Fibroblast of mammary gland (primary cell): ENCODE measurements at regions not wholly inside any gene's neighbourhood (a gene's known extent, or its start where the extent isn't known, plus 50 kb on each side); places are given as distances from the start of the nearest gene placed in this dataset.

Experiments used
- DNase-seq: peaks from one replicate; pipeline ENCODE4 v3.0.0-alpha.2; 2010; ENCODE audit warnings: low read depth
- H3K4me3 ChIP-seq: 2 replicates; pipeline ENCODE4 v1.5.1; 2011; ENCODE audit warnings: low read depth, mild to moderate bottlenecking, low read length, moderate library complexity; ENCODE audit not compliant: control insufficient read depth
- TF ChIP-seq, protein P1 (sequence below): conservative IDR thresholded peaks from 2 replicates; pipeline ENCODE4 v1.5.1; 2011; ENCODE audit warnings: low read depth, low read length, inconsistent platforms; ENCODE audit not compliant: control insufficient read depth, insufficient read depth

DNA sequence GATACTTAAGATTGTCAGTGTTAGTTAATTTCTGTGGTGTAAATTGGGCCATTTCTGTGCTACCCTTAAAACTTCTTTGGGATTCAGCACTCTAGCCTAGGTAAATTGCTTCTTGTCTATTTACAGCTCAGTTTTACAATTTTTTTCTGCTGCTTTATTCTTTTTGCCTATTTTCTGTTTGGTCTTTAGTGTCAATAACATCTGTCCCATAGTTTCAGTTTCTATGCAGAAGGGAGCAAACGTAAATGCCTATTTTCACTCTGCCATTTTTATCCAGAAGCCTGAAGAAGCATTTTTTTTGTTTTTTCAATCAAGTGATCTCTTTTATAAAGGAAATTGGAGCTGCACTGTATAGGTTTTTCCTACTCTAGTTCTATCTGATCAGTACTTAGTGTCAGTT lies 564.9 kb upstream of the MEX3C start:
- H3K4me3 ChIP-seq: no peak overlapping the region
- TF ChIP-seq, protein P1, sequence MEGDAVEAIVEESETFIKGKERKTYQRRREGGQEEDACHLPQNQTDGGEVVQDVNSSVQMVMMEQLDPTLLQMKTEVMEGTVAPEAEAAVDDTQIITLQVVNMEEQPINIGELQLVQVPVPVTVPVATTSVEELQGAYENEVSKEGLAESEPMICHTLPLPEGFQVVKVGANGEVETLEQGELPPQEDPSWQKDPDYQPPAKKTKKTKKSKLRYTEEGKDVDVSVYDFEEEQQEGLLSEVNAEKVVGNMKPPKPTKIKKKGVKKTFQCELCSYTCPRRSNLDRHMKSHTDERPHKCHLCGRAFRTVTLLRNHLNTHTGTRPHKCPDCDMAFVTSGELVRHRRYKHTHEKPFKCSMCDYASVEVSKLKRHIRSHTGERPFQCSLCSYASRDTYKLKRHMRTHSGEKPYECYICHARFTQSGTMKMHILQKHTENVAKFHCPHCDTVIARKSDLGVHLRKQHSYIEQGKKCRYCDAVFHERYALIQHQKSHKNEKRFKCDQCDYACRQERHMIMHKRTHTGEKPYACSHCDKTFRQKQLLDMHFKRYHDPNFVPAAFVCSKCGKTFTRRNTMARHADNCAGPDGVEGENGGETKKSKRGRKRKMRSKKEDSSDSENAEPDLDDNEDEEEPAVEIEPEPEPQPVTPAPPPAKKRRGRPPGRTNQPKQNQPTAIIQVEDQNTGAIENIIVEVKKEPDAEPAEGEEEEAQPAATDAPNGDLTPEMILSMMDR: no peak

DNA sequence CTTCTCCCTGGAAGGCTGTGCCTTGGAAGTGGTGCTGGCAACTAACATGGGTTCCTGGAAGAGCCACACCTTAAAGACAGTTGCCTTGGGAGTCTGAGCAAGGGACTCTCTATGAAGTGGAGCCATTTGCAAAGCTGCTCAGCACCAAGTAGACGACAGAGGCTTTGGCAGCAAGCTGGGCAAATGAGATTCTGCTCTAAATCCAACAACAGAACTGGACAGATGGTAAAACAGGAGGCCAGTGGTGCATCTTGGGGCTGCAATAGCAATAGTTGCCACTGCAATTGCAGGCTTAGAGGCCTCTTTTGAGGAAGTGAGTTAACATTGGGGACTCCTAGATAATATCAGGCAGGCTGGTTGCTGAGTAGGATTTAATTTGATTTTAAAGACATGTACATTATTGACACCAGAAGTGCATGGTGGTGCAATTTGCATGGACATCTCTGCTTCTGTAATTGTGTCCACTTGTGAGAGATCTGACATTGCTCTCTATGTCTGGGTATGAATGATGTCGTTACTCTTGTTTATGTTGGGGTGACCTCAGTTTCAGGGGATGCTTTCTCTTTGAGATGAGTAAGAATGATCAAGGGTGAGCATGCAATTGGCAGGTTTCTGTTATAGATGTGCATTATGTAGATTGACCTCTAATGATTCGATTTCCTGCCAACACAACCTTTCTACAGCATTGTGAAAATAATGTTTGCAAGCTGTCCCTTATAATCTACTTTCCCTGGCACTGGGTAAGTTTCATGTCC lies 568.3 kb upstream of the MEX3C start:
- H3K4me3 ChIP-seq: no peak overlapping the region
- TF ChIP-seq, protein P1: no peak
- no peak for DNase-seq

More for the DNA sequence above, 564.9 kb upstream of the MEX3C start:
- no peak for DNase-seq

DNA sequence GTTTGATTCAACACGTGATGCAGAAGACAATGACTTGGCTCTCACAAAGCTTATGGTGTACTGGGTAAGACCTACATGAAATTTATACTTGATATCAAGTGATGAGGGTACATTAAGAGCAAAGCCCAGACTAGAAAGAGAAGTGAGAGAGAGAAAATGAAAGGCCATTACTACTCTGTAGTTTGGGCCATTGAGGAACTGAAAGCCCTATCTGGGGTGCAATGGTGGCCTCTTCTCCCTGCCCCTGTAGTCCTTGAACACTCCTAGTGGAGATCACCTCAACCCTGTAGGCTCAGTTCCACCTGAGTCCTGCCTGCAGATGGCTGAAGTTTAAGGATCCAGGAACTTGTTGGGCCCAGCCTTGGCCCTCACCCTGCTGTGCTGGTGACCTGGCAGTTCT lies 569.8 kb upstream of the MEX3C start:
- no peak overlapping the region for H3K4me3 ChIP-seq
- TF ChIP-seq, protein P1: no peak
- DNase-seq: no peak

DNA sequence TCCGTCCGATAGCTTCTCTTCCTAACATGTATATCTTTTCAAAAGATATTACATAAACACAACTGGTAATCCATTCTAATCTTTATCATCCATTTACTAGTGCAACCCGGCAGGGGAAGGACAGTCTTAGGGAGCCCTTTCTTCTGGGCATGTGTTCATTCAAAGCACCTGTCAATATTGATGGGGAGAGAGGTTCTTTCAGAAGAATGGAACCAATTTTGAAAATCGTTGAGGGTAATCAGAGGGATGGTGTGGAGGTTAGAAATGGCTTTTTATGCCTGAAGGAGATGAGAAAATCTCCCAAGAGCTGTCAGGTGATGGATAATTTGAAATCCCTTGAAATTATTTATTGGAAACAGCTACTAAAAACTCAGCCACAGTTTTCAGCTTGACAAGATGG lies 561.9 kb upstream of the DCC start:
- DNase-seq: no peak
- H3K4me3 ChIP-seq: no peak overlapping the region
- TF ChIP-seq, protein P1: no peak

DNA sequence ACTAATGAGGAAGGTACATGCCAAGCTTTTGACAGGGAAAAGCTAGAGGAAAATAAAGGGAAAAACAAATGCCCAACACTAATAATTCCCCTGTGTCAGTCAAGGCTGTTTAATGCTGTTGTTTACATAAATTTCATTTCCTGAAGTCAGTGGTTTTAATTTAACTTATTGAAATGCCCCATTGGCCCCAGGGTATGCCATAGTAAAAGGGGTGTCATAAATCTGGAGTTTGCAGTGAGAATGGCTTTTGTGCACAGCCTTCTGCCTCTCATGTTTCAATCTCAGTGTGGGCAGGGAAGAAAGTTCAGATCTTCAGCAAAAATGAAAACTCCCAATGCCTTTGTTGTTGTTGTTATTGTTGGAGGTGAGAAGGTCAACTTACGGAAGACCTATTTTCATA lies 550.1 kb upstream of the DCC start:
- TF ChIP-seq, protein P1: no peak
- H3K4me3 ChIP-seq: no peak overlapping the region
- DNase-seq: no peak

DNA sequence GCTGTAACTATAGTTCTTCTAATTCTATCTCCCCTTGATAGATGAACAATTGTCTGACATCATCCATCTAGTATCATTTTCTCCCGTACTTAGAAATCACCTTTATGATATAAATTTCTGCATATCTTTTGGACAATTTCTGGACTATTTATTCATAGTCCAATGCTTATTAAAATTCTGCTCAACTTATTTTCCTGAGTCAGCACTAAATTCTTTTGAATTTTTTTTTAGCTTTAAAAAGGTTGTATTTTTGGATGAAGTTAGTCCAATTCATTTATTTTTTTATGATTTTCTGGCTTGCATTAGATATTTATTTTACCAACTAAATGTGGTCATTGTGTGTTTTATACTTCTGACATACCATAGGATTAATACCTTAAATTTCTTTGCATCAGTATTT lies 538.5 kb upstream of the DCC start:
- no peak for DNase-seq
- TF ChIP-seq, protein P1: no peak
- H3K4me3 ChIP-seq: no peak overlapping the region
